ENCODE measurements at regions not wholly inside any gene's neighbourhood (a gene's known extent, or its start where the extent isn't known, plus 50 kb on each side); places are given as distances from the start of the nearest gene placed in this dataset.

DNA sequence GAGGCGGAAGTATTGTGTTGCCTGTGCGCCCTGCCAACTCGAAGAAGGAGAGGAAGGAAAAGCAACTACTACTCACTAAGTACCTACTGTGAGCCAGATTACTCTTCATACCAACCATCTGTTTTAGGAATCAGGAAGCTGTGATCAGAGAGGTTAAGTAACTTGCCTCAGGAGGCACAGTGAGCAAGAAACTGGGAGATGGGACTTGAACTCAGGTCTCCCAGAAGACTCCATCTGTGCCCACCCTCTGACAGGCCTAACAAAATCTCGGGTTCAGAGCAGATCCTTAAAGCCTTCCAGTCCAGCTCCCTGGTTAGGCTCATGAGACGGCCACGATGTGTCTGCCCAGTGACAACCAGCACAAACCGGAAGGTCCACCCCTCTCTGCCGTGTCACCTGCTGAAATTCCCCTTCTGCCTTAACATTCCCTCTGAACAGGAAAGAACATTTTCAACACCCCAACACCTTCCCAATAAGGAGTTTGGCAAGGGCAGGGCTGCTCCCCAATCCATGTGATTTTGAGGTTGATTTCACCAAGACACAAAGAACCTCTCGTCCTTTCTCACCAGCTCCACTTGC, 230.1 kb downstream of the TOMM20 start:
- ChIA-PET CTCF (ENCODE audit: low intra/inter-chr PET ratio, low total read pairs) (no interaction called here), POLR2A (interaction anchor here (1.4 to 2.3 kb wide), 2 partner anchors 9 to 23 kb away, joined by 5 to 8 read pairs; no protein-coding TSS in a partner anchor)
- Histone ChIP-seq H3K9me3 (ENCODE audit: low read length) (no peaks in the 10 kb centered on the region), H3K4me2 (ENCODE audit: low read depth, low read length) (peak overlapping the region; percentile 34), H2AFZ (ENCODE audit: low read length) (peak overlapping the region; percentile 35), H3K4me1 (ENCODE audit: insufficient read depth, low read length) (peaks cover 55% of the 10 kb centered on the region), H4K20me1 (ENCODE audit: insufficient read depth, low read length) (no peaks in the 10 kb centered on the region), H3K4me3 (replicated peaks in 1 of 3; ENCODE audit: insufficient read depth in 1 of 3, low read depth in 2 of 3, low read length in 3 of 3) (no peak overlapping the region), H3K9ac (ENCODE audit: insufficient read depth, low read depth, low read length) (no peak overlapping the region), H3K36me3 (replicated peaks in 1 of 2; ENCODE audit: control insufficient read depth in 1 of 2, insufficient read depth in 2 of 2, low read length in 2 of 2) (no peaks in the 10 kb centered on the region), H3K27me3 (ENCODE audit: control insufficient read depth in 1 of 2, insufficient read depth in 2 of 2, low read length in 2 of 2) (no peaks in the 10 kb centered on the region), H3K79me2 (ENCODE audit: insufficient read depth, low read length) (no peaks in the 10 kb centered on the region), H3K27ac (ENCODE audit: extremely low read length, insufficient read depth, low read length) (no peak overlapping the region)
- 83% methylated on average over 8 of the region's 9 CpGs for WGBS (ENCODE audit: low lambda C conversion rate)
- in situ Hi-C loops (cut with HindIII; ENCODE audit: extremely low pct_ligation_motif_present, low pct_unique_long_range_greater_than_20kb): loop anchor here (10.0 kb wide), 1 partner anchor 186 kb away; no protein-coding TSS in a partner anchor
- no TSS peak for BruUV-seq (replicated peaks)
- ATAC-seq (no peak), DNase-seq (ENCODE audit: low spot score) (no peak), FAIRE-seq (no peak)
- intact Hi-C loops (cut with micrococcal nuclease; ENCODE audit: unreplicated experiment): no loop called here
- TF ChIP-seq ZNF207 (IDR thresholded peaks at IDR 0.05; ENCODE audit: borderline replicate concordance) (no peak), ZNF329 (CRISPR knock-in tag; IDR thresholded peaks at IDR 0.05; ENCODE audit: low read depth) (no peak), EEA1 (CRISPR knock-in tag; IDR thresholded peaks at IDR 0.05; ENCODE audit: borderline replicate concordance) (no peak), ZNF768 (CRISPR knock-in tag; IDR thresholded peaks at IDR 0.05) (peak; percentile 72; the same call in 1 of the 2 replicates), JUND (CRISPR knock-in tag; IDR thresholded peaks at IDR 0.05) (no peak), RNF2 (conservative IDR thresholded peaks at IDR 0.05; ENCODE audit: low read depth) (no peak), CBX2 (IDR thresholded peaks at IDR 0.05; ENCODE audit: low read depth, low read length) (no peak), CBX2 (CRISPR knock-in tag; IDR thresholded peaks at IDR 0.05; ENCODE audit: low read depth) (no peak), BORCS8-MEF2B (CRISPR knock-in tag; IDR thresholded peaks at IDR 0.05) (0 out of 2 replicates have a peak, but pooled peaks have one; percentile 19), ZSCAN12 (CRISPR knock-in tag; IDR thresholded peaks at IDR 0.05) (no peak), CENPT (CRISPR knock-in tag; IDR thresholded peaks at IDR 0.05; ENCODE audit: low read depth) (no peak)
- TF ChIP-seq, protein P1, sequence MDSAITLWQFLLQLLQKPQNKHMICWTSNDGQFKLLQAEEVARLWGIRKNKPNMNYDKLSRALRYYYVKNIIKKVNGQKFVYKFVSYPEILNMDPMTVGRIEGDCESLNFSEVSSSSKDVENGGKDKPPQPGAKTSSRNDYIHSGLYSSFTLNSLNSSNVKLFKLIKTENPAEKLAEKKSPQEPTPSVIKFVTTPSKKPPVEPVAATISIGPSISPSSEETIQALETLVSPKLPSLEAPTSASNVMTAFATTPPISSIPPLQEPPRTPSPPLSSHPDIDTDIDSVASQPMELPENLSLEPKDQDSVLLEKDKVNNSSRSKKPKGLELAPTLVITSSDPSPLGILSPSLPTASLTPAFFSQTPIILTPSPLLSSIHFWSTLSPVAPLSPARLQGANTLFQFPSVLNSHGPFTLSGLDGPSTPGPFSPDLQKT (CRISPR knock-in tag; IDR thresholded peaks at IDR 0.05; ENCODE audit: borderline replicate concordance): no peak
- TF ChIP-seq, protein P2, sequence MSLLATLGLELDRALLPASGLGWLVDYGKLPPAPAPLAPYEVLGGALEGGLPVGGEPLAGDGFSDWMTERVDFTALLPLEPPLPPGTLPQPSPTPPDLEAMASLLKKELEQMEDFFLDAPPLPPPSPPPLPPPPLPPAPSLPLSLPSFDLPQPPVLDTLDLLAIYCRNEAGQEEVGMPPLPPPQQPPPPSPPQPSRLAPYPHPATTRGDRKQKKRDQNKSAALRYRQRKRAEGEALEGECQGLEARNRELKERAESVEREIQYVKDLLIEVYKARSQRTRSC (CRISPR knock-in tag; IDR thresholded peaks at IDR 0.05; ENCODE audit: low read depth): no peak
